D721Med (cell line): ENCODE measurements at regions not wholly inside any gene's neighbourhood (a gene's known extent, or its start where the extent isn't known, plus 50 kb on each side); places are given as distances from the start of the nearest gene placed in this dataset.

Experiments used
- DNase-seq: peaks from one replicate; pipeline ENCODE4 v3.0.0; 2011; ENCODE audit warnings: low spot score; ENCODE audit not compliant: insufficient read length
- FAIRE-seq: peaks from 2 replicates; lab custom pipeline; 2011; peaks lifted over from hg19 to GRCh38; lab: Jason Lieb, UNC
- CTCF ChIP-seq: IDR thresholded peaks from 2 replicates; pipeline ENCODE4 v1.5.1; 2012; ENCODE audit warnings: mild to moderate bottlenecking, control low read depth; ENCODE audit not compliant: insufficient read depth; ENCODE audit errors: missing control alignments

- TF ChIP-seq CTCF, result no peak
- FAIRE-seq, result no peak
- DNase-seq, result no peak
These were observed 157.7 kb upstream of the B3GAT2 start for GRCh38 chr6:71114544-71114943.

- FAIRE-seq, result no peak
- no peak for TF ChIP-seq CTCF
- DNase-seq, result no peak
These were observed 158.1 kb upstream of the B3GAT2 start for GRCh38 chr6:71114986-71115385.

GRCh38 chr6:71119560-71119959 lies 162.7 kb upstream of the B3GAT2 start:
- DNase-seq (no peak), FAIRE-seq (no peak)
- TF ChIP-seq CTCF, result no peak

- no peak for TF ChIP-seq CTCF
- no peak for FAIRE-seq
These were observed 165.6 kb upstream of the OGFRL1 start for GRCh38 chr6:71123051-71123450.

GRCh38 chr6:71124340-71124739 lies 164.3 kb upstream of the OGFRL1 start:
- FAIRE-seq (no peak), DNase-seq (no peak)
- no peak for TF ChIP-seq CTCF

More at GRCh38 chr6:71123051-71123450, 165.6 kb upstream of the OGFRL1 start:
- DNase-seq, result no peak

GRCh38 chr6:71125216-71125615 lies 163.4 kb upstream of the OGFRL1 start:
- DNase-seq (no peak), FAIRE-seq (no peak)
- no peak for TF ChIP-seq CTCF

- FAIRE-seq, result no peak
- no peak for DNase-seq
- no peak for TF ChIP-seq CTCF
These were observed 162.1 kb upstream of the OGFRL1 start for GRCh38 chr6:71126506-71126905.
